ENCODE measurements at regions not wholly inside any gene's neighbourhood (a gene's known extent, or its start where the extent isn't known, plus 50 kb on each side); places are given as distances from the start of the nearest gene placed in this dataset.

DNA sequence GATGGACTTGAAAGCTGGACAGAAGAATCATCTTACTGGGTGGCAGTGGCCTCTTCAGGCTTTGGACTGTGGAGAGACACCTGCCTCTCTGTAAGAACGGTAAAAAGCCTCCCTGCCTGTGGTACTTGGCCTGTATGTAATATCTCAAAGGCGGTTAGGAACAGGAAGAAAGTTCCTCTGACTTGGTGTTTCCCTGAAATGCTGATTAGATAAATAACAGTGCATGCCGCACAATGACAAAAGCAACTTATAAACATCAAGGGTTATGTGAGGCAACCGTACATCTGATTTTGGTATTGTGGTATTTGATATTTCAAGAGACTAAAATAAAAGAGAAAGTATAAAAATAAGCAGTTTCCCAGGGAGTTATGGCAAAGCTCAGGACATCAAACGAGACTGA lies 92.4 kb upstream of the SORBS2 start:
- Histone ChIP-seq H2BK15ac (ENCODE audit: low read length) (0 out of 2 replicates have a peak overlapping the region, but pooled peaks have one; percentile 21), H4K5ac (ENCODE audit: insufficient read length, low read depth, low read length) (no peak overlapping the region), H3K79me1 (ENCODE audit: low read depth, low read length) (no peaks in the 10 kb centered on the region), H2AK5ac (ENCODE audit: low read depth, low read length) (no peak overlapping the region), H3K4me1 (replicated peaks in 1 of 4; ENCODE audit: control insufficient read depth in 3 of 4, insufficient read depth in 4 of 4, low read length in 3 of 4) (no peaks in the 10 kb centered on the region), H3K56ac (replicated peaks; ENCODE audit: insufficient read length, low read depth, low read length) (no peak overlapping the region), H2BK5ac (ENCODE audit: low read depth, low read length) (no peak overlapping the region), H2BK12ac (ENCODE audit: low read depth, low read length) (no peak overlapping the region), H3K27ac (ENCODE audit: low read depth, low read length) (no peak overlapping the region), H4K8ac (ENCODE audit: extremely low read depth, insufficient read depth, low read length) (no peak overlapping the region), H3K23ac (ENCODE audit: insufficient read length) (peak overlapping the region; percentile 89), H2BK120ac (replicated peaks; ENCODE audit: low read depth, low read length) (no peak overlapping the region), H3K4me3 (ENCODE audit: extremely low read depth in 1 of 4, insufficient read depth in 2 of 4, low read depth in 3 of 4, low read length in 4 of 4) (no peak overlapping the region), H4K20me1 (replicated peaks in 1 of 2; ENCODE audit: control insufficient read depth in 1 of 2, insufficient read depth in 2 of 2, low read length in 2 of 2) (no peaks in the 10 kb centered on the region), H3K14ac (ENCODE audit: insufficient read length) (no peak overlapping the region), H3K18ac (ENCODE audit: extremely low read depth, low read length) (no peak overlapping the region), H2BK20ac (ENCODE audit: low read length) (no peak overlapping the region), H3K9me3 (ENCODE audit: insufficient read depth in 2 of 2, low read depth in 1 of 2, low read length in 1 of 2) (no peaks in the 10 kb centered on the region), H3K27me3 (replicated peaks in 1 of 4; ENCODE audit: control insufficient read depth in 3 of 4, extremely low read depth in 1 of 4, insufficient read depth in 3 of 4, low read length in 3 of 4) (no peaks in the 10 kb centered on the region), H3K79me2 (ENCODE audit: control insufficient read depth in 1 of 2, insufficient read depth in 2 of 2, low read length in 2 of 2) (no peaks in the 10 kb centered on the region), H3K4ac (replicated peaks; ENCODE audit: insufficient read length, low read depth, low read length) (no peak overlapping the region), H3K36me3 (ENCODE audit: control insufficient read depth in 2 of 4, insufficient read depth in 4 of 4, low read length in 3 of 4) (no peaks in the 10 kb centered on the region), H3K4me2 (ENCODE audit: insufficient read depth in 1 of 2, low read depth in 2 of 2, low read length in 2 of 2) (no peak overlapping the region), H2AFZ (ENCODE audit: low read length) (no peak overlapping the region), H3K23me2 (ENCODE audit: low read depth, low read length) (no peaks in the 10 kb centered on the region), H3K9ac (replicated peaks in 1 of 4; ENCODE audit: extremely low read depth in 1 of 4, low read depth in 3 of 4, low read length in 3 of 4) (no peak overlapping the region), H4K91ac (replicated peaks; ENCODE audit: insufficient read length, low read length) (no peak overlapping the region)
- FAIRE-seq (no peak), DNase-seq (ENCODE audit: low read depth in 1 of 2, low spot score in 2 of 2) (no peak)
- CTCF ChIA-PET (ENCODE audit: partially characterized antibody), result interaction anchor here (1.3 kb wide), 1 partner anchor 13 kb away, joined by 4 read pairs; no protein-coding TSS in a partner anchor
- POLR2A ChIA-PET (ENCODE audit: partially characterized antibody), result no interaction called here
- WGBS, 2 experiments (ENCODE audit: extremely low coverage in 1 of 2, insufficient coverage in 1 of 2, insufficient read length in 1 of 2, insufficient replicate concordance in 2 of 2, low coverage in 1 of 2, low lambda C conversion rate in 2 of 2, missing lambda C conversion rate in 1 of 2), result 94% methylated on average over 5 of the region's 5 CpGs; no CpG with 5 or more reads in 1 of the 2 experiments
- TF ChIP-seq SUZ12 (IDR thresholded peaks at IDR 0.05; ENCODE audit: low read length), result no peak
- no peak for TF ChIP-seq TAF7 (optimal IDR thresholded peaks at IDR 0.05; ENCODE audit: borderline replicate concordance, low read depth, low read length)
- no peak for TF ChIP-seq HDAC6 (IDR thresholded peaks at IDR 0.05; ENCODE audit: low read depth, low read length)
- TF ChIP-seq SP2 (IDR thresholded peaks at IDR 0.05; ENCODE audit: low read length), result no peak
- TF ChIP-seq, protein P1, sequence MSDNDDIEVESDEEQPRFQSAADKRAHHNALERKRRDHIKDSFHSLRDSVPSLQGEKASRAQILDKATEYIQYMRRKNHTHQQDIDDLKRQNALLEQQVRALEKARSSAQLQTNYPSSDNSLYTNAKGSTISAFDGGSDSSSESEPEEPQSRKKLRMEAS (IDR thresholded peaks at IDR 0.05), result no peak
- no peak for TF ChIP-seq BRCA1 (IDR thresholded peaks at IDR 0.05; ENCODE audit: low read depth, low read length)
- TF ChIP-seq CREB1 (IDR thresholded peaks at IDR 0.05), result no peak
- no peak for TF ChIP-seq PHF8 (conservative IDR thresholded peaks at IDR 0.05; ENCODE audit: low read depth, low read length)
- no peak for TF ChIP-seq SP4 (IDR thresholded peaks at IDR 0.05; ENCODE audit: low read length)
- no peak for TF ChIP-seq RBBP5 (IDR thresholded peaks at IDR 0.05; ENCODE audit: borderline replicate concordance, low read depth, low read length)
- TF ChIP-seq RXRA (IDR thresholded peaks at IDR 0.05; ENCODE audit: insufficient read depth, low read depth, low read length), result no peak
- TF ChIP-seq, protein P2, sequence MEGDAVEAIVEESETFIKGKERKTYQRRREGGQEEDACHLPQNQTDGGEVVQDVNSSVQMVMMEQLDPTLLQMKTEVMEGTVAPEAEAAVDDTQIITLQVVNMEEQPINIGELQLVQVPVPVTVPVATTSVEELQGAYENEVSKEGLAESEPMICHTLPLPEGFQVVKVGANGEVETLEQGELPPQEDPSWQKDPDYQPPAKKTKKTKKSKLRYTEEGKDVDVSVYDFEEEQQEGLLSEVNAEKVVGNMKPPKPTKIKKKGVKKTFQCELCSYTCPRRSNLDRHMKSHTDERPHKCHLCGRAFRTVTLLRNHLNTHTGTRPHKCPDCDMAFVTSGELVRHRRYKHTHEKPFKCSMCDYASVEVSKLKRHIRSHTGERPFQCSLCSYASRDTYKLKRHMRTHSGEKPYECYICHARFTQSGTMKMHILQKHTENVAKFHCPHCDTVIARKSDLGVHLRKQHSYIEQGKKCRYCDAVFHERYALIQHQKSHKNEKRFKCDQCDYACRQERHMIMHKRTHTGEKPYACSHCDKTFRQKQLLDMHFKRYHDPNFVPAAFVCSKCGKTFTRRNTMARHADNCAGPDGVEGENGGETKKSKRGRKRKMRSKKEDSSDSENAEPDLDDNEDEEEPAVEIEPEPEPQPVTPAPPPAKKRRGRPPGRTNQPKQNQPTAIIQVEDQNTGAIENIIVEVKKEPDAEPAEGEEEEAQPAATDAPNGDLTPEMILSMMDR (IDR thresholded peaks at IDR 0.05; ENCODE audit: control extremely low read depth in 1 of 3, insufficient read depth in 1 of 3, low read depth in 1 of 3, low read length in 3 of 3), result no peak
- no peak for TF ChIP-seq SIRT6 (IDR thresholded peaks at IDR 0.05; ENCODE audit: low read length)

Measured in H1 (cell line).